HCT116 (cell line): ENCODE measurements at regions not wholly inside any gene's neighbourhood (a gene's known extent, or its start where the extent isn't known, plus 50 kb on each side); places are given as distances from the start of the nearest gene placed in this dataset.

Source experiments
- POLR2AphosphoS5 ChIP-seq: IDR thresholded peaks from 2 replicates; pipeline ENCODE4 v1.6.1; 2011; ENCODE audit warnings: mild to moderate bottlenecking, low read depth, low read length, moderate library complexity
- TF ChIP-seq, protein P1 (sequence below), 3 experiments: fragments of 200-600 bp in 1 of 3; sonication (generic) in 1 of 3; IDR thresholded peaks in 2 of 3; conservative IDR thresholded peaks in 1 of 3; 2 replicates each; pipeline ENCODE4 v1.5.1; 2012 to 2017; ENCODE audit warnings: low read depth in 2 of 3, low read length in 2 of 3, antibody characterized with exemption in 1 of 3, borderline replicate concordance in 1 of 3, control low read depth in 1 of 3, mild to moderate bottlenecking in 1 of 3, mixed read lengths in 1 of 3, mixed run types in 1 of 3, moderate library complexity in 1 of 3; ENCODE audit not compliant: insufficient read depth in 1 of 3

DNA sequence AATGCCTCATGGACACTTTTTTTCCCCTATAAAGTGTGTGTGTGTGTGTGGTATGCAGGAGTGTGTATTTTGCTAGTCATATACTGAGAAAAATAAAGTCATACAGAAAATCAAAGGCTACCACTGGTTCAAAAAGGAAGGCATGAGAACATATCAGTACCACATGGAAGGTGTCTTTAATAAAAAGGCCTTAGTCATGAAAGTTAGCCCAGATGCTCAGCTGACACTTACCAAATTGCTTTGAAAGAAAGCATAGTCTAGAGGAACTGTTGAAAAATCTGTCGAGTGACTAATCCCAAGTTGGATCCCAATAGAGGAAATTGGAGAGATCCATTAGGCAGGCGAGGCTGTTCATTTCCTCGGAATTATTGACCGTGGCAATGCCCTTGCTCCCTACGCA is 432.9 kb upstream of the CFAP20DC start:
- TF ChIP-seq, protein P1, sequence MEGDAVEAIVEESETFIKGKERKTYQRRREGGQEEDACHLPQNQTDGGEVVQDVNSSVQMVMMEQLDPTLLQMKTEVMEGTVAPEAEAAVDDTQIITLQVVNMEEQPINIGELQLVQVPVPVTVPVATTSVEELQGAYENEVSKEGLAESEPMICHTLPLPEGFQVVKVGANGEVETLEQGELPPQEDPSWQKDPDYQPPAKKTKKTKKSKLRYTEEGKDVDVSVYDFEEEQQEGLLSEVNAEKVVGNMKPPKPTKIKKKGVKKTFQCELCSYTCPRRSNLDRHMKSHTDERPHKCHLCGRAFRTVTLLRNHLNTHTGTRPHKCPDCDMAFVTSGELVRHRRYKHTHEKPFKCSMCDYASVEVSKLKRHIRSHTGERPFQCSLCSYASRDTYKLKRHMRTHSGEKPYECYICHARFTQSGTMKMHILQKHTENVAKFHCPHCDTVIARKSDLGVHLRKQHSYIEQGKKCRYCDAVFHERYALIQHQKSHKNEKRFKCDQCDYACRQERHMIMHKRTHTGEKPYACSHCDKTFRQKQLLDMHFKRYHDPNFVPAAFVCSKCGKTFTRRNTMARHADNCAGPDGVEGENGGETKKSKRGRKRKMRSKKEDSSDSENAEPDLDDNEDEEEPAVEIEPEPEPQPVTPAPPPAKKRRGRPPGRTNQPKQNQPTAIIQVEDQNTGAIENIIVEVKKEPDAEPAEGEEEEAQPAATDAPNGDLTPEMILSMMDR (IDR thresholded peaks at IDR 0.05 in 2 of 3, conservative IDR thresholded peaks at IDR 0.05 in 1 of 3; ENCODE audit: borderline replicate concordance in 1 of 3, insufficient read depth in 1 of 3, low read depth in 2 of 3, low read length in 2 of 3), result no peak
- no peak for TF ChIP-seq POLR2AphosphoS5
